ENCODE measurements at regions not wholly inside any gene's neighbourhood (a gene's known extent, or its start where the extent isn't known, plus 50 kb on each side); places are given as distances from the start of the nearest gene placed in this dataset.
"Not testable (repeated sequence)": the region's sequence is repeated elsewhere in the genome, so short reads cannot be mapped to it uniquely, and the experiment has no call there.

DNA sequence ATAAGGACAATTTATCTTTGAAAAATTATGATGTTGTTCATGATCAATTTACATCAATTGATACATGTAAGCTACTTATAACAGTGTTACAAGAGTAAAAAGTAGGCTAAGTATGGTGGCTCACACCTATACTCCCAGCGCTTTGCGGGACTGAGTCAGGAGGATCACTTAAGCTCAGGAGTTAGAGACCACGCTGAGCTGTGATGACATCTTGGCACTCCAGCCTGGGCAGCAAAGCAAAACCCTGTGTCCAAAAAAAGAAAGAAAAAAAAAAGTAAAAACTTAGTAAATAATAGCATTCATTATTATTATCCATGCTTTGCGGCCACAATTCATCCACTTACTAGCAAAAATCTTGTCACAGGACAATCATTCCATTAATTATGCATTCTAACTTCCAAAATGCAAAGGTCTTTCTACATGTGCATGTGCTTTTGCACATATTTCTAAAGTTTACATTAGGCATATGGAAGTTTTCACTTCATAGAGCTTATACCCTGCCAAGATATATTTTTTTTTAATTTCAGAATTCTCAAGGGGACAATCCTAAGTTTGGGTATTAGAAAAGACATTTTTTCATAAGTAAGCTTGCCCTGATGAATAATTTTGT lies 243.3 kb upstream of the RARB start:
- TF ChIP-seq, protein P1, sequence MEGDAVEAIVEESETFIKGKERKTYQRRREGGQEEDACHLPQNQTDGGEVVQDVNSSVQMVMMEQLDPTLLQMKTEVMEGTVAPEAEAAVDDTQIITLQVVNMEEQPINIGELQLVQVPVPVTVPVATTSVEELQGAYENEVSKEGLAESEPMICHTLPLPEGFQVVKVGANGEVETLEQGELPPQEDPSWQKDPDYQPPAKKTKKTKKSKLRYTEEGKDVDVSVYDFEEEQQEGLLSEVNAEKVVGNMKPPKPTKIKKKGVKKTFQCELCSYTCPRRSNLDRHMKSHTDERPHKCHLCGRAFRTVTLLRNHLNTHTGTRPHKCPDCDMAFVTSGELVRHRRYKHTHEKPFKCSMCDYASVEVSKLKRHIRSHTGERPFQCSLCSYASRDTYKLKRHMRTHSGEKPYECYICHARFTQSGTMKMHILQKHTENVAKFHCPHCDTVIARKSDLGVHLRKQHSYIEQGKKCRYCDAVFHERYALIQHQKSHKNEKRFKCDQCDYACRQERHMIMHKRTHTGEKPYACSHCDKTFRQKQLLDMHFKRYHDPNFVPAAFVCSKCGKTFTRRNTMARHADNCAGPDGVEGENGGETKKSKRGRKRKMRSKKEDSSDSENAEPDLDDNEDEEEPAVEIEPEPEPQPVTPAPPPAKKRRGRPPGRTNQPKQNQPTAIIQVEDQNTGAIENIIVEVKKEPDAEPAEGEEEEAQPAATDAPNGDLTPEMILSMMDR (IDR thresholded peaks at IDR 0.05) = no peak
- Histone ChIP-seq H3K27ac (no peak overlapping the region), H3K4me1 (no peaks in the 10 kb centered on the region), H3K36me3 (no peaks in the 10 kb centered on the region), H3K27me3 (no peaks in the 10 kb centered on the region), H3K9me3 (no peaks in the 10 kb centered on the region), H3K4me3 (no peak overlapping the region)
- intact Hi-C loops (cut with DNase I) = no loop called here
- DNase-seq (ENCODE audit: low spot score in 2 of 2) = no peak

DNA sequence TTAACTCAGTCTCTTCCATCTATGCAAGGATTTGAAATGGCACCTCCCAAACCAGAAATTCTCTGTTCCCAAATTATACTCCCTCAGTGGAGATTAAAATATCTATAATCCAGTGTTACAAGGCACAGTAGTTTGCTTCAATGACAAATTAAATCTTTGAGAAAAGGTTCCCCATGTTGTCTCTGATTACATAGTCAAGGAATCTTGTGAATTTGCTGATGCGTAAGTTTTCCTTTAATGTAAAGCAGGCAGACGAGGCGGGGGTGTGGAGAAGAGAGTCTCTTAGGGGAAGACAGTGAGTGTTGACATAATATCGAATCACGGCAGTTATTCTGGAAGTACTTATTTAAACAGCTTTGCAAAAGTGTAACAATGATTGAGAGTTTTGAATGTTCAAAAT lies 236.4 kb upstream of the RARB start:
- no peak for DNase-seq (ENCODE audit: low spot score in 2 of 2)
- H3K36me3 ChIP-seq = no peaks in the 10 kb centered on the region
- no peak overlapping the region for H3K27ac ChIP-seq
- TF ChIP-seq, protein P1 (IDR thresholded peaks at IDR 0.05) = no peak
- H3K27me3 ChIP-seq = no peaks in the 10 kb centered on the region
- intact Hi-C loops (cut with DNase I) = no loop called here
- no peaks in the 10 kb centered on the region for H3K4me1 ChIP-seq
- H3K9me3 ChIP-seq = no peaks in the 10 kb centered on the region
- H3K4me3 ChIP-seq = no peak overlapping the region

DNA sequence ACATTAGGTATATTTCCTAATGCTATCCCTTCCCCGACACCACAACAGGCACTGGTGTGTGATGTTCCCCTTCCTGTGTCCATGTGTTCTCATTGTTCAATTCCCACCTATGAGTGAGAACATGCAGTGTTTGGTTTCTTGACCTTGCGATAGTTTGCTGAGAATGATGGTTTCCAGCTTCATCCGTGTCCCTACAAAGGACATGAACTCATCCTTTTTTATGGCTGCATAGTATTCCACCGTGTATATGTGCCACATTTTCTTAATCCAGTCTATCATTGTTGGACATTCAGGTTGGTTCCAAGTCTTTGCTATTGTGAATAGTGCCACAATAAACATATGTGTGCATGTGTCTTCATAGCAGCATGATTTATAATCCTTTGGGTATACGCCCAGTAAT lies 228.5 kb upstream of the RARB start:
- DNase-seq (ENCODE audit: low spot score in 2 of 2); H3K4me3 ChIP-seq; H3K36me3 ChIP-seq; intact Hi-C loops (cut with DNase I); H3K27ac ChIP-seq; H3K27me3 ChIP-seq; H3K9me3 ChIP-seq; H3K4me1 ChIP-seq: not testable (repeated sequence)

DNA sequence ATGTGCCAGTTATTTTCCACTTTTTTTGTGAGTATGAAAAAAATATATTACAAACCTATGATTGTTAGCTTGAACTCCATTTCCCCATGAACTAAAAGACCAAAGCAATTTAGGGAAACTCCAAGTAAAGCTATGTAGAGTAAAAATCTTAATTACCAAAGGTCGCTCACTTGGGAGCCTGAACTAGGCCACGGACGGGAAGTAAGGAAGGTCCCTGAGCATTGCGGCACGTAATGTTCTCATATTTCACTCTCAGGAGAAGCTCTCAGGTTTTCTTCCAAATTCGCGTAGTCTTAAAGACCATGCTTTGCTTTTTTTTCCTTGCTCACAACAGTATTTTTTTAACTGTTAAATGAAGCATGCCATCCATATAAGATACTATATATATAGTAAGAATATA lies 215.3 kb upstream of the RARB start:
- Histone ChIP-seq H3K9me3 (no peaks in the 10 kb centered on the region), H3K4me3 (no peak overlapping the region), H3K4me1 (no peaks in the 10 kb centered on the region), H3K27ac (no peak overlapping the region), H3K36me3 (no peaks in the 10 kb centered on the region), H3K27me3 (no peaks in the 10 kb centered on the region)
- DNase-seq (ENCODE audit: low spot score in 2 of 2) = no peak
- intact Hi-C loops (cut with DNase I) = no loop called here
- TF ChIP-seq, protein P1 (IDR thresholded peaks at IDR 0.05) = no peak

DNA sequence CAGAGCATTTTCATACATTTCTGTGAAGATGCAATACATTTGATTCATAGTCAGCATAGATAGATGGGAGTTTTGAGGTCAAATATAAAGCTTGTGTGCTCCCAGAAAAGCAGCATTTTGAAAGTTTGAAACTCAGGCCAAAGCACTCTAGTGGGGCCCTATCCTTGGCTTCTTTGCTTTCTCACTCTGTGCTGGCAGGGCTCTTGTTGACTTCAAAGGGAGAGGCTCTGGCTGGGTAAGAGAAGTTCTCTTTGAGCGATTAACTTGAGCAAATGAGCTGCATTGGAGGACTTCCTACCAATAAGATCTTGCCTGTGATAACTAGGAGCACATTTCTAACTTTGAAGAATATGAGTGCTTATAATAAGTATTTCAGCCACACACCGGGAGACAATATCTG lies 214.0 kb upstream of the RARB start:
- TF ChIP-seq, protein P1 (IDR thresholded peaks at IDR 0.05) = no peak
- intact Hi-C loops (cut with DNase I) = no loop called here
- Histone ChIP-seq H3K27me3 (no peaks in the 10 kb centered on the region), H3K27ac (no peak overlapping the region), H3K4me3 (no peak overlapping the region), H3K4me1 (no peaks in the 10 kb centered on the region), H3K9me3 (no peaks in the 10 kb centered on the region), H3K36me3 (no peaks in the 10 kb centered on the region)
- no peak for DNase-seq (ENCODE audit: low spot score in 2 of 2)

DNA sequence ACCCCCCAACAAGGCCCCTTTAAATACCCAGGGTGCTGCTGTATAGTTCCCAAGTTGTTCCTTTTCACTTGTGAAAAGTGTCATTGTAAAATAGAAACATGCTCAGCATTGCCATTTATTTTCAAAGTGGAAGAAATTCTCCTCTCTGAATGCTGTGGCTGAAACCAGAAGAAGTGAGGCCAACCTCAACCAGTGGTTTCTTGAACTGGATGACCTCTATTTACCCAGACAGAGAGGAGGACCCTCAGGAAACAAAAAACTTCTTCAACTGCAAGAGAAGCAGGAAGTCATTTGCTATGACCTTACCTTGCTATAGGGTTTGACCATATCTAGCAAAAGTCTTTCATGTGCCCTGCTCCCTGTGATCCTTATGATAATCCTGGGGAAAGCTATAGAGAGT lies 209.7 kb upstream of the RARB start:
- no peak overlapping the region for H3K27ac ChIP-seq
- intact Hi-C loops (cut with DNase I) = no loop called here
- H3K36me3 ChIP-seq = no peaks in the 10 kb centered on the region
- no peaks in the 10 kb centered on the region for H3K4me1 ChIP-seq
- no peaks in the 10 kb centered on the region for H3K9me3 ChIP-seq
- no peaks in the 10 kb centered on the region for H3K27me3 ChIP-seq
- H3K4me3 ChIP-seq = no peak overlapping the region
- DNase-seq (ENCODE audit: low spot score in 2 of 2) = no peak
- TF ChIP-seq, protein P1 (IDR thresholded peaks at IDR 0.05) = no peak

All from ascending aorta (tissue), 2 donors.